Prostate gland (tissue), 2 donors: ENCODE measurements at regions not wholly inside any gene's neighbourhood (a gene's known extent, or its start where the extent isn't known, plus 50 kb on each side); places are given as distances from the start of the nearest gene placed in this dataset.
"Not testable (repeated sequence)": the region's sequence is repeated elsewhere in the genome, so short reads cannot be mapped to it uniquely, and the experiment has no call there.

ENCODE experiments used
- CTCF ChIP-seq, 4 experiments: fragments of 200-600 bp in 2 of 4; fragments of 450-650 bp in 2 of 4; sonication (generic) in 2 of 4; IDR thresholded peaks; 1 replicate in 3 of 4; 2 replicates in 1 of 4; pipeline ENCODE4 v1.5.1; 2016 to 2019; ENCODE audit warnings: antibody characterized with exemption in 4 of 4, mild to moderate bottlenecking in 2 of 4, moderate library complexity in 2 of 4
- POLR2A ChIP-seq: fragments of 450-650 bp; IDR thresholded peaks from one replicate; pipeline ENCODE4 v1.6.1; 2016; ENCODE audit warnings: antibody characterized with exemption, mild to moderate bottlenecking
- POLR2AphosphoS5 ChIP-seq: sonication (generic); formaldehyde crosslinking; IDR thresholded peaks from one replicate; pipeline ENCODE4 v1.6.1; 2017; ENCODE audit warnings: antibody characterized with exemption

- not testable (repeated sequence) for TF ChIP-seq POLR2A; POLR2AphosphoS5; CTCF (IDR thresholded peaks at IDR 0.05)
Measured at GRCh38 chr6:144470201-144470600, 185.1 kb downstream of the UTRN start.
